ENCODE measurements at regions not wholly inside any gene's neighbourhood (a gene's known extent, or its start where the extent isn't known, plus 50 kb on each side); places are given as distances from the start of the nearest gene placed in this dataset.

DNA sequence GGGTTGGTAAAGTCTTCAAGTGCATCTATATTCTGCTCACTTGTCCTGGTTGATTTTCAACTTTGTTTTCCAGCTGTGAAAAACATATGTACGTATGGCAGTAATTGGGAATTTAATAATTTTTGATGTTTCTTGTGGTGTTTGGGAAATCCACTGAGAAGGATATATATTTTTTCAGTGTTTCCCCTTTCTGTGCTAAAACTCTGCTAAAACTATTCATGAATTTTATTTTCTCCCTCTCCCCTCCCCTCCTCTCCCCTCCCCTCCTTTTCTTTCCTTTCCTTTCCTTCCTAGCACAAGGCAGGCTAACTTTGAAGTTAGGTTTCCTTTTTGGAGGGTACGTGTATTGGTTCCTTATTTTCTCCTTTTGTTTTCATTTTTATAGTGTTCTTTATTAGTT lies 220.7 kb downstream of the PDCD6IP start:
- DNase-seq (ENCODE audit: low read depth): no peak
- TF ChIP-seq, protein P1, sequence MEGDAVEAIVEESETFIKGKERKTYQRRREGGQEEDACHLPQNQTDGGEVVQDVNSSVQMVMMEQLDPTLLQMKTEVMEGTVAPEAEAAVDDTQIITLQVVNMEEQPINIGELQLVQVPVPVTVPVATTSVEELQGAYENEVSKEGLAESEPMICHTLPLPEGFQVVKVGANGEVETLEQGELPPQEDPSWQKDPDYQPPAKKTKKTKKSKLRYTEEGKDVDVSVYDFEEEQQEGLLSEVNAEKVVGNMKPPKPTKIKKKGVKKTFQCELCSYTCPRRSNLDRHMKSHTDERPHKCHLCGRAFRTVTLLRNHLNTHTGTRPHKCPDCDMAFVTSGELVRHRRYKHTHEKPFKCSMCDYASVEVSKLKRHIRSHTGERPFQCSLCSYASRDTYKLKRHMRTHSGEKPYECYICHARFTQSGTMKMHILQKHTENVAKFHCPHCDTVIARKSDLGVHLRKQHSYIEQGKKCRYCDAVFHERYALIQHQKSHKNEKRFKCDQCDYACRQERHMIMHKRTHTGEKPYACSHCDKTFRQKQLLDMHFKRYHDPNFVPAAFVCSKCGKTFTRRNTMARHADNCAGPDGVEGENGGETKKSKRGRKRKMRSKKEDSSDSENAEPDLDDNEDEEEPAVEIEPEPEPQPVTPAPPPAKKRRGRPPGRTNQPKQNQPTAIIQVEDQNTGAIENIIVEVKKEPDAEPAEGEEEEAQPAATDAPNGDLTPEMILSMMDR (conservative IDR thresholded peaks at IDR 0.05; ENCODE audit: low read depth, low read length): no peak
- H3K4me3 ChIP-seq (ENCODE audit: low read length): no peak overlapping the region

DNA sequence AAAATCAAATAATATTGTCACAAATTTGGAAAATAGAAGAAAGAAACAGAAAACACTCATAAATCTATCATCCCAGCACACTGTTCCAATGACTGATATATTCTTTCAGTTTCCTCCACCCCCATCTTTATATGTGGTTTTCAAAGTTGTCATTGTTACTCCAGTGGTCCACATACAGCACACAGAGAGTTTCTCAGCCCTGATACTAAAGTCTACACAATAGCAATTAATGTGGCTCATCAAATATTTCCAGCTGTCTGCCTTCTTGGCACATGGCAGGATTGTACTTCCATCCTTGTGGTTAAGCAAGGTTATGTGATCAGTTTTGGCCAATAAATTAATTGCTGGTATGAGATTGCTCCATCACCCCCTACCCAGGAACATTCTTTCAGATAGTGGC lies 221.7 kb downstream of the PDCD6IP start:
- H3K4me3 ChIP-seq (ENCODE audit: low read length): no peak overlapping the region
- no peak for DNase-seq (ENCODE audit: low read depth)
- TF ChIP-seq, protein P1 (conservative IDR thresholded peaks at IDR 0.05; ENCODE audit: low read depth, low read length): no peak

DNA sequence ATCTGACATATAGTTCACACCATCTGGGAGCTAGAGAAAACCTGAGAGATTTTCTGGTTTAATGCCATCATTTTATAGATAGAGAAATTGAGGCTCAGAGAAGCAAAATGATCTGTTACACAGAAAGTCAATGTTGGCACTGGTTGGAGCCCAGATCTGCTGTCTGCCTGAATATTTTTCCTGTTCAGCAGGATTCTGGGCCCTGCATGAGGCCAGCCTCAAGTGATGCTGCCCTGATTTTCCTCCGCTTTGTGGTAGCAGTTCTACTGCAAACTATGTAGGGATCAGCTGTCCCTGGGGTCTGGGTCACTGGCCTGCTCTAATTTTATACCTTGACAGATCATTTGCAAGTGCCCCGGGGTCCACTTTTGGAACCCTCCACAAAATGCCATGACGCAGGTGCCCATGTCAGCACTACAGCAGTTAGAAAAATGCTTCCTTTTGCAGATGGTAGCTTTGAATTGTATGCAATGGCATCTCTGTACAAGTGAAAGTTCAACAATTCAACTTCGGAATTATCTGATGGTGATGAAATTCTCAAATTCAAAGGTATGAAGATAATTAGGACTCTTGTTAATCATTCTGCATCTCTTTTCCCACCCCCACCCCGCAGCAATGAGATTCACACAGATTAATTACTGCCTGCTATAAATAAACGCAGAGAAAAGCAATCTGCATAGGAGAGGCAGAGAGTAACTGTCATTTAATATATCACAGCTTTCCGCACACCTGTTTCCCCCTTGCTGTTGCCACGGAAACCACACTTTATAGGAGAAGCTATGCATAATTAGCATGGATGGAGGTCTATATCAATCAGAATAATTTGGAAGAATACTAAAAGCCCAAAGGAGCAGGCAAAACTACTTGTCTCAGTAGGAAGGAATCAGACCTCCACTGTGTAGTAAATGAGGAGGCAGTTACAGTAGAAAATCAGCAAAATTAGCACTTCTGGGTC lies 222.6 kb downstream of the PDCD6IP start:
- H3K4me3 ChIP-seq (ENCODE audit: low read length): no peak overlapping the region
- TF ChIP-seq, protein P1 (conservative IDR thresholded peaks at IDR 0.05; ENCODE audit: low read depth, low read length): no peak
- DNase-seq (ENCODE audit: low read depth): no peak

DNA sequence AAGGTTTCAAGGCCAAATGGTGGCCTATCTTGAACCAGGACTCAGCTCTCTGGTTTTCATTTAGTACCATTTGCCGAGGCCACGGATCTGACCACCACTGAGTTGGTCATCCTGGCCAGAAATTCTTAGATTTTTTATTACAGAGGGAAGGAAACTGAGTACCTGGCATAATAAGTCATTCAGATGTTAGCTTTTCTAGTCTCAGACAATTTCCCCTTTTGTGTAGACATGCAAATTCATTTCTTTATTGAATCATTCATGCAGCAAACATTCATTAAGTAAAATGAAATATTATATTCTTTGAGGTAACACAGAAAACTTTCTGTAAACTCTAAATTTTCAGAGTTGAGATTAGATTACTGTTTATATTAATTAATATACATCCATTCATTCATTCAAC lies 223.7 kb downstream of the PDCD6IP start:
- no peak for DNase-seq (ENCODE audit: low read depth)
- TF ChIP-seq, protein P1 (conservative IDR thresholded peaks at IDR 0.05; ENCODE audit: low read depth, low read length): no peak

DNA sequence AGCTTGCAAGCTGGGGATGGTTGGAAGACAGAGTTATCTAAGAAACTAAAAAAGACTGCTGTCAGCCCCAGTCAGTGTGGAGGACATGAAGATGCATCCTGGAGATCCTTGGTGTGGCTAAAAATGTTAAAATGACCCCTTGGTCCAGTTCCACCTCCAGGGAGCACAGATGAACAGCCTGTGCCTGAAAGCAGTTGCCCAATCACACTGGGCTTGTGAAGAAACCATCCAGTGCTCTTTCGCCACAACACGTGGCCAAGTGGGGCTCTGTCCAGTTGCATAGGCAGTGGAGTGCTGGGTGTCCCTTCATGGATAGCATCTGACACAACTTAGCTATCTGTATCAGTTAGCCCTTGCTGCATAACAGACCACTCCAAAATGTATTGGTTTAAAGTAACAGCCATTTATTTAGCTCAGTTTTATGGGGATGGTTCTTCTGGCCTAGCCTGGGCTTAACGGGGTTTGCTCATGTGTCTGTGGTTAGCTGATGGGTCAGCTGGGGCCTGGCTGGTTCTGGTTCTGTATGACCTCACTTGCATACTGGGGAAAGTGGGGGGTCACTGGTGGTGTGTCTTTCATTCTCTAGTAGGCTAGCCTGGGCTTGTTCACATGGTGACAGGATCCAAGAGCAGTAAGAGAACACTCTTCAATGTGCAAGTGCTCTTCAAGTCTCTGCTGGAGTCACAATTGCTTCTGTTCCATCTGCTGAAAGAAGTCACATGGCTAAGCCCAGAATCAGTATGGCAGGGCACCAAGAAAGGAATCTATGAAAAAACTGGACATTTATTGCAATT lies 226.2 kb downstream of the PDCD6IP start:
- DNase-seq (ENCODE audit: low read depth): no peak
- TF ChIP-seq, protein P1 (conservative IDR thresholded peaks at IDR 0.05; ENCODE audit: low read depth, low read length): no peak
- H3K4me3 ChIP-seq (ENCODE audit: low read length): no peak overlapping the region

More for the DNA sequence above, 223.7 kb downstream of the PDCD6IP start:
- H3K4me3 ChIP-seq (ENCODE audit: low read length): no peak overlapping the region

DNA sequence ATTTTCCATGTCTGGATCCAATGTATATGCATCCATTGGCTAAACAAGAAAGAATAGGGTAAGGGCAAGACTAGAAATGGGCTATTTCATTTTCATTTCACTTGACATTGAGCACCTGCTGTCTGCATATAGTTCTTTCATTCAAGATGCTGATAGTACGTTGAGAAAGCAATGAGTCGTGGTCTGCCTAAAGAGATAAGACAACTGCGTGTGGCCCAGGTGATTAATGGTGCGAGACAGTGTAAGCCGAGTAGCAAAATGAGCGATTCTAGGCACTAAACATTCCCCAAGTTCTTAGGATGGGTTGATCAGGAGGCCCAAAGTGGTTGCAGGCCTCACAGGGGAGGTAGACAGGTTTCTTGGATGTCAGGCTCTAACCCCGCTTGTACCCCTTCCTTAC lies 235.4 kb downstream of the PDCD6IP start:
- no peak overlapping the region for H3K4me3 ChIP-seq (ENCODE audit: low read length)
- DNase-seq (ENCODE audit: low read depth): no peak
- TF ChIP-seq, protein P1 (conservative IDR thresholded peaks at IDR 0.05; ENCODE audit: low read depth, low read length): no peak

All from retinal pigment epithelial cell (primary cell).